ENCODE measurements at regions not wholly inside any gene's neighbourhood (a gene's known extent, or its start where the extent isn't known, plus 50 kb on each side); places are given as distances from the start of the nearest gene placed in this dataset.

GRCh38 chr13:21894703-21895699, 224.1 kb downstream of the FGF9 start:
- ATAC-seq (no peak), DNase-seq (ENCODE audit: low read depth, low spot score) (no peak)
- Histone ChIP-seq H3K9me3 (ENCODE audit: control insufficient read depth, insufficient read depth, low read depth, low read length) (no peaks in the 10 kb centered on the region), H3K4me3 (ENCODE audit: low read depth in 2 of 2, low read length in 2 of 2) (no peak overlapping the region), H3K36me3 (ENCODE audit: control insufficient read depth, insufficient read depth, low read length) (no peaks in the 10 kb centered on the region), H3K27me3 (ENCODE audit: control insufficient read depth, insufficient read depth, low read length) (no peaks in the 10 kb centered on the region), H3K4me1 (ENCODE audit: control insufficient read depth, insufficient read depth, low read length) (no peaks in the 10 kb centered on the region), H3K27ac (ENCODE audit: low read length) (no peak overlapping the region)
- intact Hi-C loops (cut with micrococcal nuclease; ENCODE audit: unreplicated experiment) (no loop called here), in situ Hi-C loops (cut with HindIII; ENCODE audit: low pct_unique_long_range_greater_than_20kb, low sequenced_read_pairs) (no loop called here)
- TF ChIP-seq CTCF (IDR thresholded peaks at IDR 0.05) (no peak), POLR2AphosphoS5 (IDR thresholded peaks at IDR 0.05; ENCODE audit: low read depth, low read length) (no peak), SIN3A (IDR thresholded peaks at IDR 0.05; ENCODE audit: borderline replicate concordance, insufficient read depth, low read depth, low read length) (no peak)
- ChIA-PET CTCF (no interaction called here), POLR2A (no interaction called here)
- no TSS peak for BruUV-seq (replicated peaks)

GRCh38 chr13:21895779-21896178, 224.9 kb downstream of the FGF9 start:
- ATAC-seq (no peak), DNase-seq (ENCODE audit: low read depth, low spot score) (no peak)
- TF ChIP-seq CTCF (IDR thresholded peaks at IDR 0.05) (no peak), SIN3A (IDR thresholded peaks at IDR 0.05; ENCODE audit: borderline replicate concordance, insufficient read depth, low read depth, low read length) (no peak)
- Histone ChIP-seq H3K27ac (ENCODE audit: low read length) (no peak overlapping the region), H3K4me1 (ENCODE audit: control insufficient read depth, insufficient read depth, low read length) (no peaks in the 10 kb centered on the region), H3K27me3 (ENCODE audit: control insufficient read depth, insufficient read depth, low read length) (no peaks in the 10 kb centered on the region), H3K36me3 (ENCODE audit: control insufficient read depth, insufficient read depth, low read length) (no peaks in the 10 kb centered on the region), H3K4me3 (ENCODE audit: low read depth in 2 of 2, low read length in 2 of 2) (no peak overlapping the region), H3K9me3 (ENCODE audit: control insufficient read depth, insufficient read depth, low read depth, low read length) (no peaks in the 10 kb centered on the region)
- CTCF ChIA-PET, result no interaction called here
- no TSS peak for BruUV-seq (replicated peaks)
- intact Hi-C loops (cut with micrococcal nuclease; ENCODE audit: unreplicated experiment) (no loop called here), in situ Hi-C loops (cut with HindIII; ENCODE audit: low pct_unique_long_range_greater_than_20kb, low sequenced_read_pairs) (no loop called here)
- POLR2A ChIA-PET, result no interaction called here

GRCh38 chr13:21897161-21897560, 226.3 kb downstream of the FGF9 start:
- Histone ChIP-seq H3K4me1 (ENCODE audit: control insufficient read depth, insufficient read depth, low read length) (no peaks in the 10 kb centered on the region), H3K36me3 (ENCODE audit: control insufficient read depth, insufficient read depth, low read length) (no peaks in the 10 kb centered on the region), H3K27me3 (ENCODE audit: control insufficient read depth, insufficient read depth, low read length) (no peaks in the 10 kb centered on the region), H3K4me3 (ENCODE audit: low read depth in 2 of 2, low read length in 2 of 2) (no peak overlapping the region), H3K27ac (ENCODE audit: low read length) (no peak overlapping the region), H3K9me3 (ENCODE audit: control insufficient read depth, insufficient read depth, low read depth, low read length) (no peaks in the 10 kb centered on the region)
- in situ Hi-C loops (cut with HindIII; ENCODE audit: low pct_unique_long_range_greater_than_20kb, low sequenced_read_pairs), result no loop called here
- no TSS peak for BruUV-seq (replicated peaks)
- DNase-seq (ENCODE audit: low read depth, low spot score) (no peak), ATAC-seq (no peak)
- intact Hi-C loops (cut with micrococcal nuclease; ENCODE audit: unreplicated experiment), result no loop called here
- no peak for TF ChIP-seq POLR2AphosphoS5 (IDR thresholded peaks at IDR 0.05; ENCODE audit: low read depth, low read length)
- no peak for TF ChIP-seq REST (IDR thresholded peaks at IDR 0.05; ENCODE audit: insufficient read depth in 1 of 2, low read depth in 2 of 2, low read length in 1 of 2)
- POLR2A ChIA-PET, result no interaction called here
- CTCF ChIA-PET, result no interaction called here
